ENCODE measurements at regions not wholly inside any gene's neighbourhood (a gene's known extent, or its start where the extent isn't known, plus 50 kb on each side); places are given as distances from the start of the nearest gene placed in this dataset.

GRCh38 chr6:164006459-164006858 is 591.9 kb downstream of the QKI start:
- no peak for DNase-seq

GRCh38 chr6:164005004-164005711 is 590.6 kb downstream of the QKI start:
- no peak for DNase-seq

GRCh38 chr6:164000276-164000675 is 585.8 kb downstream of the QKI start:
- no peak for DNase-seq

GRCh38 chr6:163999475-164000125 is 585.1 kb downstream of the QKI start:
- no peak for DNase-seq

GRCh38 chr6:163998496-163998895 is 584.0 kb downstream of the QKI start:
- DNase-seq, result no peak

GRCh38 chr6:163996491-163996890 is 582.0 kb downstream of the QKI start:
- DNase-seq, result no peak

GRCh38 chr6:163994566-163994965 is 580.0 kb downstream of the QKI start:
- DNase-seq, result no peak

GRCh38 chr6:163992701-163993100 is 578.2 kb downstream of the QKI start:
- DNase-seq, result no peak

GRCh38 chr6:163992056-163992455 is 577.5 kb downstream of the QKI start:
- DNase-seq, result no peak

GRCh38 chr6:163991321-163991720 is 576.8 kb downstream of the QKI start:
- no peak for DNase-seq

GRCh38 chr6:163986313-163986712 is 571.8 kb downstream of the QKI start:
- no peak for DNase-seq

- DNase-seq, result peak; percentile 37
Observed at GRCh38 chr6:163985710-163986109, 571.2 kb downstream of the QKI start.

- no peak for DNase-seq
Observed at GRCh38 chr6:163985040-163985439, 570.5 kb downstream of the QKI start.

GRCh38 chr6:163984124-163984936 is 569.8 kb downstream of the QKI start:
- DNase-seq, result no peak

GRCh38 chr6:163983679-163984078 is 569.2 kb downstream of the QKI start:
- DNase-seq, result no peak

GRCh38 chr6:163974322-163974721 is 559.8 kb downstream of the QKI start:
- DNase-seq, result no peak

GRCh38 chr6:163971841-163972838 is 557.6 kb downstream of the QKI start:
- DNase-seq, result no peak

- no peak for DNase-seq
Observed at GRCh38 chr6:163970846-163971564, 556.5 kb downstream of the QKI start.

- DNase-seq, result peak; percentile 16
Observed at GRCh38 chr6:163965426-163966348, 551.2 kb downstream of the QKI start.

GRCh38 chr6:163964789-163965188 is 550.3 kb downstream of the QKI start:
- no peak for DNase-seq
